Progenitor cell of endocrine pancreas (in vitro differentiated cells): ENCODE measurements at regions not wholly inside any gene's neighbourhood (a gene's known extent, or its start where the extent isn't known, plus 50 kb on each side); places are given as distances from the start of the nearest gene placed in this dataset.

Experiments used
- DNase-seq: peaks from one replicate; pipeline ENCODE4 v3.0.0; 2021; ENCODE audit warnings: low spot score; ENCODE audit not compliant: unreplicated experiment
- H3K27ac Mint-ChIP-seq: 2 replicates; pipeline ENCODE4 v1.8.0; 2021; ENCODE audit warnings: mild to moderate bottlenecking, moderate library complexity, mixed read lengths
- H3K27me3 Mint-ChIP-seq: 2 replicates; pipeline ENCODE4 v1.8.0; 2021; ENCODE audit warnings: mixed read lengths
- H3K36me3 Mint-ChIP-seq: 2 replicates; pipeline ENCODE4 v1.8.0; 2022; ENCODE audit warnings: mixed read lengths; ENCODE audit not compliant: insufficient read depth
- H3K4me1 Mint-ChIP-seq: 2 replicates; pipeline ENCODE4 v1.8.0; 2021; ENCODE audit warnings: low read depth, mixed read lengths
- H3K4me3 Mint-ChIP-seq: 2 replicates; pipeline ENCODE4 v1.8.0; 2021; ENCODE audit warnings: low read depth, mild to moderate bottlenecking, moderate library complexity, mixed read lengths
- H3K9me3 Mint-ChIP-seq: 2 replicates; pipeline ENCODE4 v1.8.0; 2021; ENCODE audit warnings: low read depth, mixed read lengths
- TF ChIP-seq, protein P1 (sequence below): fragments of 200-600 bp; sonication (generic); IDR thresholded peaks from one replicate; pipeline ENCODE4 v1.5.0; 2021; ENCODE audit warnings: antibody characterized with exemption, mild to moderate bottlenecking; ENCODE audit not compliant: unreplicated experiment

DNA sequence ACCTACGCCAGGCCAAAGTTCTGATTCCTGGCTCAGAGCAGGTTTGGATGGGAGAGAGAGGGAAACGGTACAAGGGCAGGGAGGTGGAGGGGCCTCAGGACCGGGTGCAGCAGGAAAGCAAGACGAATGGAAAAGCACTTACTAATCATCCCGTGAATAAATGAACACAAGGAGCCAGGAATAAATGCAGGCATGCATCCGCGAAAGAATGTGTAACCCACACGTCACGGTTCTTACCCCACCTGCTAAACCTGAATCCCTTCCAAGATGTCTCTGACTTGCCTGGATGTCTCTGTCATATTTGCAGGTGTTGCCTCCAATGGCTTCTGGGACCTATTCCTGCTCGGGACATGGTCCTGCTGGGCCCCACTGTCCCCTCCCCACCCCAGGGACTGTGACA is 335.2 kb upstream of the RNF32 start:
- H3K4me1 Mint-ChIP-seq, result no peaks in the 10 kb centered on the region
- no peak overlapping the region for H3K27ac Mint-ChIP-seq
- H3K9me3 Mint-ChIP-seq, result peaks cover 8% of the 10 kb centered on the region
- no peak for DNase-seq
- no peaks in the 10 kb centered on the region for H3K36me3 Mint-ChIP-seq
- H3K4me3 Mint-ChIP-seq, result no peak overlapping the region
- peaks cover 5% of the 10 kb centered on the region for H3K27me3 Mint-ChIP-seq
- TF ChIP-seq, protein P1, sequence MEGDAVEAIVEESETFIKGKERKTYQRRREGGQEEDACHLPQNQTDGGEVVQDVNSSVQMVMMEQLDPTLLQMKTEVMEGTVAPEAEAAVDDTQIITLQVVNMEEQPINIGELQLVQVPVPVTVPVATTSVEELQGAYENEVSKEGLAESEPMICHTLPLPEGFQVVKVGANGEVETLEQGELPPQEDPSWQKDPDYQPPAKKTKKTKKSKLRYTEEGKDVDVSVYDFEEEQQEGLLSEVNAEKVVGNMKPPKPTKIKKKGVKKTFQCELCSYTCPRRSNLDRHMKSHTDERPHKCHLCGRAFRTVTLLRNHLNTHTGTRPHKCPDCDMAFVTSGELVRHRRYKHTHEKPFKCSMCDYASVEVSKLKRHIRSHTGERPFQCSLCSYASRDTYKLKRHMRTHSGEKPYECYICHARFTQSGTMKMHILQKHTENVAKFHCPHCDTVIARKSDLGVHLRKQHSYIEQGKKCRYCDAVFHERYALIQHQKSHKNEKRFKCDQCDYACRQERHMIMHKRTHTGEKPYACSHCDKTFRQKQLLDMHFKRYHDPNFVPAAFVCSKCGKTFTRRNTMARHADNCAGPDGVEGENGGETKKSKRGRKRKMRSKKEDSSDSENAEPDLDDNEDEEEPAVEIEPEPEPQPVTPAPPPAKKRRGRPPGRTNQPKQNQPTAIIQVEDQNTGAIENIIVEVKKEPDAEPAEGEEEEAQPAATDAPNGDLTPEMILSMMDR, result no peak

DNA sequence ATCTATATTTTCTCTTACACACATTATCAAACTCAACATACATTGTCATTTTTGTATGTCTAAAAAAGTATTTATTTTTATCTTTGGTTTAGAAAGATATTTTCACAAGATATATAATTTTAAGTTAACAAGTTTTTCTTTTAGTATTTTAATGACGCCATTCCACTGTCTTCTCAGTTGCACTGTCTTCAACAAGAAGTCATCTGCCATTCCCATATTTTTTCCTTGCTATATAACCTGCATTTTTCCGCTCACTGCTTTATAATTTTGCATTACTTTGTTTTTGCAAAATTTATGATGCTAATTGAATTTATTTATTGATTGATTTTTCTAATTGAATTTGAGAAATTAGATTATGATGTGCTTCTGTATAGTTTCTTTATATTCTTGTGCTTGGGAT is 357.8 kb upstream of the RNF32 start:
- H3K27ac Mint-ChIP-seq, result no peak overlapping the region
- DNase-seq, result no peak
- peaks cover 1% of the 10 kb centered on the region for H3K36me3 Mint-ChIP-seq
- TF ChIP-seq, protein P1, result no peak
- no peaks in the 10 kb centered on the region for H3K4me1 Mint-ChIP-seq
- peaks cover 25% of the 10 kb centered on the region for H3K9me3 Mint-ChIP-seq
- peaks cover 7% of the 10 kb centered on the region for H3K27me3 Mint-ChIP-seq
- no peak overlapping the region for H3K4me3 Mint-ChIP-seq

DNA sequence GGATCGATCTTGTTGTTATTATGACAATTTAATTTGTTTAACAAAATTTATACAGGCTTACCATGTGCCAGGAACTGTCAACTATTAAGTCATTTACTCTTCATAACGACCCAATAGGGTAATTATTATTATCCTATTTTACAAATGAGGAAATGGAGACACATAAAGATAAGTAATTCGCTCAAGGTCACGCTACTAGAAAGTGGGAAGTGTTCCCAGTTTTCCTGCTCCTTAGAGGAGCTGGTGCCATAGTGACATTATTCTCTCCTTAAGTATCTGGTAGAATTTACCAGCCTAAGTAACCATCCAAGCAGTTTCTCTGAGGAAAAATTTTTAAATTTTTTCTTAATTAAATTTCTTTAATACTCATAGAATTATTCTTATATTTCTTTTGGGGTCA is 360.9 kb upstream of the RNF32 start:
- Mint-ChIP-seq H3K36me3 (no peaks in the 10 kb centered on the region), H3K27ac (no peak overlapping the region), H3K9me3 (peaks cover 18% of the 10 kb centered on the region), H3K4me1 (no peaks in the 10 kb centered on the region), H3K4me3 (no peak overlapping the region), H3K27me3 (peaks cover 4% of the 10 kb centered on the region)
- no peak for DNase-seq
- TF ChIP-seq, protein P1, result no peak

DNA sequence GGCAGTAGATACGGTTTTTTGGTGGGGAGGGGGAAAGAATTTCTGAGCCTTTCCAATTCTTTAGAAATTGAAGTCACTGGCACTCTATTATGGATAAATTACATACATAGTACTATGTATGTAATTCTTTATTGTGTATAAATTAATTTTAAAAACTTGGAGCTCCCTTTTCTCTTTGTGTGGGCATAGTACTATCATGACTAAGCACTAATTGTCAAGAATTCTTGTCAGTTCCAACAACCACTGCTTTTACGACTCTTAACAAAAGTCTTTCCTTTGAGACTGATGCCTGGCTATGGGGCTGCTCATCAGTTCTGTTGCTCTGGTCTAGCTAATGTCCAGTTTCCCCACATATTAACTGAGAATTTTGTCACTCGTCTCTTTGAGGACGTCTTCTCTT is 365.3 kb upstream of the RNF32 start:
- Mint-ChIP-seq H3K27me3 (peaks cover 4% of the 10 kb centered on the region), H3K4me3 (no peak overlapping the region), H3K4me1 (no peaks in the 10 kb centered on the region), H3K9me3 (peaks cover 3% of the 10 kb centered on the region), H3K36me3 (no peaks in the 10 kb centered on the region), H3K27ac (no peak overlapping the region)
- TF ChIP-seq, protein P1, result no peak
- DNase-seq, result no peak

DNA sequence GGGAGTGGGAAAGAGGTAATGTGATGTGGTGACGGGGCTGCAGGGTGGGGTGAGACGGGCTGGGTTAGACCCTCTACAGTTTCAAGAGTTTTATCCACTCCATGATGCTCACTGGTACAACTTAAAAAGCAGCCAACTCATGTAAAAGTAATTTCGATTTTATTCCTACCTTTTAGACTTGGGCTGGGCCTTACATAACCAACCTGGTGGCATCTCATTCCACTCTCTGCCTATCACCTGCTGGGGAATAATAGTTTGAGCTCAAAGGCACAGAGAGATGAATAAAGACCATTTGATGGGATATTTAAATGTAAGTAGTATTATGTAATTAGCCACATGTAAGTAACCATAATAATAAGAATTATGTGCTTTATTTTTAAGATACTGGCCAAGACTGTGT is 366.0 kb upstream of the RNF32 start:
- TF ChIP-seq, protein P1, result no peak
- Mint-ChIP-seq H3K4me1 (no peaks in the 10 kb centered on the region), H3K27me3 (peaks cover 4% of the 10 kb centered on the region), H3K36me3 (no peaks in the 10 kb centered on the region), H3K27ac (no peak overlapping the region), H3K4me3 (no peak overlapping the region), H3K9me3 (peaks cover 3% of the 10 kb centered on the region)
- DNase-seq, result no peak

DNA sequence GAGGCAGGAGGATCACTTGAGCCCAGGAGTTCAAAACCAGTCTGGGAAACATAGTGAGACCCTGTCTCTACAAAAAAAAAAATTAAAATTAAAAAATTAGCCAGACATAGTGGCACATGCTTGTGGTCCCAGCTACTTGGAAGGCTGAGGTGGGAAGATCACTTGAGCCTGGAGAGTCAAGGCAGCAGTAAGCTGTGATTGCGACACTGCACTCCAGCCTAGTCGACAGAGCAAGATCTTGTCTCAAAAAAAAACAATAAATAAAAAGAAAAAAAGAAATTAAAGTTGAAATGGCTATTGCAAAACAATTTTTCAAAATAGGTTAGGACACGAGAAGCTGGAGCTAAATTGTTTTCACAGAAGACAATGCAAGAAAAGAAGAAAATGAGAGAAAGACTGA is 379.0 kb upstream of the RNF32 start:
- Mint-ChIP-seq H3K27me3 (peaks cover 9% of the 10 kb centered on the region), H3K36me3 (no peaks in the 10 kb centered on the region), H3K4me1 (peaks cover 2% of the 10 kb centered on the region), H3K4me3 (no peak overlapping the region), H3K9me3 (no peaks in the 10 kb centered on the region), H3K27ac (no peak overlapping the region)
- TF ChIP-seq, protein P1, result no peak
- DNase-seq, result no peak
